ELR (cell line): ENCODE measurements at regions not wholly inside any gene's neighbourhood (a gene's known extent, or its start where the extent isn't known, plus 50 kb on each side); places are given as distances from the start of the nearest gene placed in this dataset.

Experiments
- DNase-seq: peaks from one replicate; pipeline ENCODE4 v3.0.0-alpha.2; 2015; ENCODE audit warnings: low read depth

DNA sequence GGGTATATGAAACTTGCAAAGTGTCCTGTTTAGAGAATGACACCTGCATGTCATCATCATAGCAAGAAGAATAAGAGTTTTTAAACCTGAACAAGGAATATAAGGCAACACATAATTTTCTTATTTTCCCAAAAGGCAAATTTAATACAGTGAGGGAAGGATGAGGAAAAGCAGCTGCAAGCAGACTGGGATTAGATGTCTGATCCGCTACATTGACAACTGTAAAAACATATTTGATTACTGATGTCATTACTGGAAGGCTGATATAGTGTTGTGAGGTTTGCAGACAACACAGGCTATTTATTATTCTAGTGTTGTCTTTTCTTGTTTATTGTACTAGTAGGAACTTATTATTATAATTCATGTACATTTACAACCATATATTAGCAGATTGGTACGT, 528.7 kb downstream of the ZIC1 start:
- DNase-seq, result no peak

DNA sequence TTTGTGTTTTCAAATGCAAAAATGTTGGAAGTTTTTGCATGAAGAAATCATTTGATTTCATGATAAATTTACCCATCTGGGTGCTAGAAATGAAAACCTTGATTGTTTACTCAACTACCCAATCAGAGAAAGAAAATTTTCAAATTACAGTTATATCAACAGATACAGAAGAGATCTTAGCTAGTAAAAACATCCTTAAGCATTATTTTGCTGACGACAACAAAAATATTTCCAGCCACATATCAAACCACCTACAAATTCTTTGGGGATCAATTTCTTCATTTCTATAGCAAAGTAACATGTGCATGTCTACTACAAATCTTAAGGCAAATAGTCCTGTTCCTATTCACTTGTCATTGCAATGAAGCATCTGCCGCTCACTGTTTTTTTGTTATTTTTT, 530.3 kb downstream of the ZIC1 start:
- no peak for DNase-seq

DNA sequence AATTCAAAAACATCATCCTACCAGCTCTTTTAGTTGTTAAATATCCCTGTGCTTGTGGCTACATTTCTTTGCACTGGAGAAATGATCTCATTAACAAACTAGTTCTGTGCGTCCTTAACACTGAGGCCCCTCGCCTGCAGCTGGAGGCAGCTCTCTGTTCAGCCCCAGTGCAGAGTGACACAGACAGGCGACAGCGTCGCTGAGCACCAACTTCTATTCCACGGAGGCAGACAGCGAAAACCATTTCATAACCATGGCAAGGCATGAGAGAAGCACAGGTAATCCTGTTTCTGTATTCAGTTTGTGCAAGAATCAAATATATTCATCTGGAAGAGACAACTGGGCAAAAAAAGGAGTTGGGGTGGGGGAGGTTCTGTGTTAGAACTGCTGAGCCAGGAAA, 530.7 kb downstream of the ZIC1 start:
- DNase-seq, result no peak

DNA sequence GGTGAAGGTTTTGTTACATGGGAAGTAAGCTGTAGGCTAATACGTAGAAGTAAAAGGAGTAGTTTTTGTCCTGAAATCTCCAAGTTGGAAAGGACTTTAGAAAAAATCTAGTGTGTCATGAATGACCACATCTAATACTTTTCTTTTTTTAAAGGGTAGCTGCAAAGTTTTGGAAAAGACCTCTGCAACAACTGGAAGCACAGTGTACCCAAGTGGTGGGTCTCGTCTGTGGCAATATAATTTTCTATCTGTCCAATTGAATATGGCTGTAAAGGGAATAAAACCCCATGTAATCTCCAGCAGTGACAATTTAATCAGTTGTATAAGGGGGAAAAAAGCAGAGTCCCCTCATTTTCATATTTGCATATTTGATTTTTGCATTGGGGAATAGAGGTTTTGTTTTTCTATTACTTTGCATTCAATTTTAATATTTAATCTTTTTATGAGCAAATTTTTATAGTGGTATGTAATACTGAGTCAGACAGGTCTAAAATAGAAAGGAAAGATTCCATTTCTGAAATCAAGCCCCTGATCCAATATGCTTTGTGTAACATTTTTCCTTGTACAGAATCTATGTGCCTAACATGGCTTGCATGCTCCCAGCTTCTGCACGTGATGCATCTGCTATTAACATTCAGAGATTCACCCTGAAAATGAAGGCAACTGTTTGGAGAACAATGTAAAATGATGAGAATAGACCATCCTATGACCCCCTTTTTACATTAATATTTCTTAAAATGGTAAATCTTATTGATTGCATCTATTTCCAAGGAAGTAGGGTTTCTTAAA, 531.4 kb downstream of the ZIC1 start:
- DNase-seq, result no peak

DNA sequence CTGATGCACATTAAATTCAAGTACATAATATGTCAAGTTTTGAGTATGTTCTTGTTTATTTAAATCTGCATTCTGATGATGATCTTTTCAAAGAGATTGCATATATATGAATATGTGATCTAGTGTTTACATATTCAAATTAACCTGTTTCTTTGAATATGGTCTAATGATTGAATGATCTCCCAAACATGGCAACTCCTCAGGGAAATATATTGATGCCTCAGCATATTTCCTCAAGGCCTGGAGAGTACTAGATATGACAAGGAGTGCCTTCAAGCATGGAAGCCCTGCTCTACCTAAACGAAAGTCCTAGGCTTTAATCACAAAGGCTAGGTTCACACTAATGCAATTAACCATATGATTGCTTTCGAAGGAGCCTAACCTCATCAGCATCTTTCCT, 532.8 kb downstream of the ZIC1 start:
- DNase-seq, result no peak

DNA sequence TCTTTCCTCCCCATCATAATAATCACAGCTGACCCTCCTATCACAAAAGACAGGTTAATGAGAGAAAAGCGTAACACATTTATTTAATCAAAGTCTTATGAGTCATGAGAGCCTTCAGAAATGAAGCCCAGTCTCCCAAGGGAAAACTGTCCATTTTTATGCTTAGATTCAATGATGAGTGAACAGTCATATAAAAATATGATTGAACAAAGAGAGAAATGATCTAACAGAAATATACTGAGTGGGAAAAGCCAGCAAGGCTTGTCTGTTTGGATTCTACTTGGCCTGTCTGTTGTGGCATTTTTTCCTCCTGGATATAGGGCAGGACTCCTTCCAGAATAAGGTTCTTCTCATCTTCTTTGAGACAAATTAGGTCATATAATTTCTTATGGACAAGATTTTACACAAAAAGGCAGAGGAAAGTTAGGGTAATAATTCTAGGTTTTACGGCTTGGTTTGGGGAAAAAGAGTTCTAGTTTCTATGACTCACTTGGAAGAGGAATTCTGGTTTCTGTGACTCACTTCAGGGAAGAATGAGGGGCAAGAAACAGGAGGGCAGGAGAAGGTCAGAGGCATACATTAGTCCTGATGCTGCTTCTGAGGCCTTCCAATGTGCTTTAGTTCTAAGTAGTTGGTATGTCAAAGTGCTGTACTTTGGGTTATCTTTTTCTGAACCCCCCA, 534.2 kb downstream of the ZIC1 start:
- peak; percentile 95 for DNase-seq

DNA sequence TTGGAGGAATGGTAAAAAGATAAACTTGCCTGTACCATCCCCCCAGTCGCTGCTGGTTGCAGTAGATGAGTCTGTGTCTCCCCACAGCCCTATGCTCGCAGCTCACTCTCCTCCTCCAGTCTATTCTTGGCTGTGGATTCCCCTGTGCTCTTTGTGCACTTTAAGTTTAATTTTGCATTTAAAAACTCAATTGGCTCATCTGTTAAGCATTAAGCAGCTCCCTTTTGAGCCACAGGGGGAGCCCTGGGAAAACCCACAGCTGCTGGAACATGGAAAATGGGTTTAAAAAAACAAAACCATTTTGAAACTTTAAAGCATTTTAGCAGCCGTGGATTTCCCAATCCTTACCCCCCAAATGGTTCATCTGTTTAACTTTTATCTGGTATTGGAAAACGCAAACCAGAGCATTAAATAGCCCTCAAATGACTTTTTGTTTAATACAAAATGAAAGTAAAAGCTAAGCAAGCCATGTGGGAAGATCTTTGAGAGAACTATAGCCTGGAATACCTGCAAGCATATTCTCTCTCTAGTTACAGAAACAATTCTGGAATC, 536.9 kb downstream of the ZIC1 start:
- peak; percentile 86 for DNase-seq

DNA sequence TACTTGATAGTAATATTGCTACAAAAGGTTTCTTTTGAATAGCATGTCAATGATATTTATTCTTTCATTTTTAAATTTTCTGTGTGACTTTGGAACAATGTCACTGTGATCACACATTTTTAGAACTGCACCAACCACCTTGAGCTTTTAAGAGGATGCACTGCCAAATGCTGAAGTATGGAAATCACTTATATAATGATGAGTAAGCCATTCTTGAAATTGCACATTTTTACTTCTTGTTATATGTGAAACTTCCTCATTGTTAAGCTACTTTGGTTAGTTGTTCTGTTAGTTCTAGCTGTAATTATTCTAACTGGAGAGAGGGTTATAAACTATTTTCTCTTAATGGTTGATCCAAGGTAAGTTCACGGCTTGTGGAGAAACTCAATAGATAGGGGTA, 547.5 kb downstream of the ZIC1 start:
- no peak for DNase-seq

DNA sequence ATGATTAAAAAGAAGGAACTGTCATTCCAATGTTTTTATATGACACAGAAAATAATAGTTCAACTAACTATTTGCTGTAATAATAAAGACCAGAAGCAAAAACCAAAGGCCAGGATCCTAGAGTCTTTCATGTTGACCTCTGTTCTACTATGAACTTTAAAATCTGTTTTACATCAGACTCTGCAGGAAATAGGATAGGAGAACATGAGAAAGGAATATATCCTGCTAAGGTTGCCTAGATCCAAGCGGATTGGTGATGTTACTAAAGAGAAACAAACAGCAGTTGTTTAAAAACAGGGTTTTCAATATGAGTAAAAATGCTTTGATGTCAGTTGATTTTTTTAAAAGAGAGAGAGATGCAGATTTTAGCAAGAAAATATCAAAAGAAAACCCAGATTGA, 549.6 kb downstream of the ZIC1 start:
- DNase-seq, result no peak

DNA sequence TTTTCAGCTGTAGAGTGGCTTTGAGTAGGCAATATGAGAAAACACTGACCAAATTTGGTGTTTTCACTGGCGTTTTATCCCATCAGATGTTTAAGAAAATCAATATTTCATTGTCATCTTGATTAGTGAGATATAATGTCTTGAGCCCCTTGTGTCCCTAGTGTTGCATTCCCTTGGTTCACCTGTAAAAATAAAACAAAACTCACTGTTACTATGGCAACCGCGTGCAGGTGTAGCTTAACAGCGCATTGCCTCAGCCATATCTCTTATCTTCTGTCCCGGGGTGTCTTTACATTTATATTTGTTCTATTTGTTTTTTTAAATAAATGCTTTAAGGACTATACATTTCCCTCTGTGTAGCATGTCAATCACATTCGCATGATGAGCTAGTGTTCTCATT, 551.6 kb downstream of the ZIC1 start:
- no peak for DNase-seq

DNA sequence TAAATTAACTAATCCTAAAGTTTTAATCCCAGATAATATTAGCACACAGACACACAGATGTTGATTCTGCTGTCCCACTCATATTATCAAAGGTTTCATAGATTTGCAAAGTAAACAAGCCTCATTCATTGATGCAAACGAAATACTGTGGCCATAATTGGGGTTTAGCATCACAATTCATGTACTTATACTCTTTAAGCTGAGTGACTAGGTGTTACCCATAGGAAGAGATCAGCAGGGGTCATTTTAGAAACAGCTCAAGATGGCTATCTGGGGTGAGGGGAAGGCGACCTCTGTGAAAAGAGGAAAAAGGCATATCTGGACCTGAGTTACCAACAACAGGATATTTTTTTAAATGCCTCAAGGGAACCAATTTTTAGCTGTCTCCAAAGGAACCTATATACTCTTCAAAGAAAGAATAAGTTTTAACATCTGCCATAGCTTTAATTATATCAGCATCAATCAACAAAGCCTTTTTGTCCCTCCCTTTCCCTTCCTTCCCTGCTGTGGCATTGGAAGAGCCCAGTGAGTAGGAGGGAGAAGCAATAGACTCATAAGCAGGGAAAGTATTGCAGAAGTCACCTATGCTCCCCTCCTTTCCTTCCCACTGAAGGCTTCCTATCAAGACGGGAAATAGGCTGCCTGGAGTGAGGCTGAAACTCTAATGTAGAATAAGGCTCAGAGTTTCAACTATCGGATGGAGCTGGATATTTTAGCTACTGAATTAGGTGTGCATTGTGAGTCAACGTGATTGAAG, 553.4 kb downstream of the ZIC1 start:
- no peak for DNase-seq

DNA sequence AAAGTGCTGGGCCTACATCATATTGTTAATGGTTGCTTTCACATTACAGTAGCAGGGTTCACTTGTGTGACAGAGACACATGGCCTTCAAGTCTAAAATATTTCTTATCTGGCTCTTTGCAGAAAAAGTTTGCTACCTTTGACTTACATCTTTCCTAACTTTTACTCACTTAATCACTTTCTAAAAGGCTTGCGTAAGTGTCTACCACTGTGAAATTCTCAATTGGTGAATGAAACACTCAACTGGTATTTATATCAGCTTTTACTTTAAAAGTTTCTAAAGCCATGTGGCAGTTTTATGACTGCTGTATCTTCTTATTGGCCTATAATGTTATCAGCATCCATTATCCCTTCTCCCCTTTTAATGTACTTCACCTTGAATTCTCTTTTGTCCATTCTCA, 554.5 kb downstream of the ZIC1 start:
- no peak for DNase-seq

DNA sequence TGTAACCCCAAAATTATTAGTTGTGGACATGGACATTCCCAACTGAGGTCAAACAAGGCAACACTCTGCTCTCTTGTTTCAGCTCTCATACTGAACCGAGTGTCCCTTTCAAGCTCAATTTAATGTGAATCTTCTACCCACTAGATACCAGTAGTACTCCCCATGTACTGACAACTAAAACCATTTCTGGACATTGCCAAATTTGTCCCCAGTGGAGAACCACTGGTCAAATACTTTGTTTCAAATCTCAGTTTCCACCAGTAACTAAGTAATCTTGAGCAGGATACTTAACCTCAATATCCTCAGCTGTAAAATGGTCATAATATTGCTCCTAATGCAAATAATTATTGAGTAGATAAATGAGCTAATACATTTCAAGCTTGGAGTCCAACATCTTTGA, 566.0 kb downstream of the ZIC1 start:
- DNase-seq, result no peak

DNA sequence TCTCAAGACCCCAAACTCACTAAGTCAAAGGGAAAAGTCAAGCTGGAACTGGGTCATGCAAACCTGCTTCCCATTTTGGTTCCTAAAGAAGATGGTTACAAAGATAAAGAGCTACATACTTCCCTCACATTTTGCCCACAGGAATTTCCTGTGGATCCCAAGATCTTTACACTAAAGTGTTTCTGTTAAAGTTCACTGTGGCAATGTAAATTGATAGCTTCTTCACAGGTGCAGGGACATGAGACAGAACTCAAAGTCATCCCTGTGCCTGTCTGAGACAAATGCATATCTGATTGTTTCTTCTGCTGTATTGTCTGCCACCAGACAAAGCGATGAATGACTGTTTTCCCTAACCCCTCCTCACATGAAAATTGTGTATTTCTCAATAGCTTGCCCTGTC, 567.8 kb downstream of the ZIC1 start:
- peak; percentile 12 for DNase-seq

DNA sequence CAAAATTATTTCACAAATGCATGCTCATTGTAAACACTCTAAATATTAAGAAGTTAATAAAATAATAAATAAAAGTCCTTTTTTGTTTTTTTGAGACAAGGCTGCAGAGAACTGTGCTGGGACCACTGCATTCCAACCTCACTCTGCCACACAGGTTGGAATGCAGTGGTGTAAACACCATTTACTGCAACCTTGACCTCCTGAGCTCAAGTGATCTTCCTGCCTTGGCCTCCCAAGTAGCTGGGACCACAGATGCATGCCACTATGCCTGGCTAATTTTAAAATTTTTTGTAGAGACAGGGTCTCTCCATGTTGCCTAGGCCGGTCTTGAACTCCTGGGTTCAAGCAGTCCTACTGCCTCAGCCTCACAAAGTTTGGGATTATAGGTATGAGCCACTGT, 578.4 kb downstream of the ZIC1 start:
- DNase-seq, result no peak

DNA sequence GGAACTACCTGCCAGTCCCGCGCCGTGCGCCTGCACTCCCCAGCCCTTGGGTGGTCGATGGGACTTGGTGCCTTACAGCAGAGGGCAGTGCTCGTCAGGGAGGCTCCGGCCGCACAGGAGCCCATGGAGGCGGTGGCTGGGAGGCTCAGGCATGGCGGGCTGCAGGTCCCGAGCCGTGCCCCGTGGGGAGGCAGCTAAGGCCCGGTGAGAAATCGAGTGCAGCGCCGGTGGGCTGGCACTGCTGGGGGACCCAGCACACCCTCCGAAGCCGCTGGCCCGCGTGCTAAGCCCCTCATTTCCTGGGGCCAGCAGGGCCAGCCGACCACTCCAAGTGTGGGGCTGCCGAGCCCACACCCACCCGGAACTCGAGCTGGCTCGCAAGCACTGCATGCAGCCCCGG, 580.2 kb downstream of the ZIC1 start:
- DNase-seq, result no peak

DNA sequence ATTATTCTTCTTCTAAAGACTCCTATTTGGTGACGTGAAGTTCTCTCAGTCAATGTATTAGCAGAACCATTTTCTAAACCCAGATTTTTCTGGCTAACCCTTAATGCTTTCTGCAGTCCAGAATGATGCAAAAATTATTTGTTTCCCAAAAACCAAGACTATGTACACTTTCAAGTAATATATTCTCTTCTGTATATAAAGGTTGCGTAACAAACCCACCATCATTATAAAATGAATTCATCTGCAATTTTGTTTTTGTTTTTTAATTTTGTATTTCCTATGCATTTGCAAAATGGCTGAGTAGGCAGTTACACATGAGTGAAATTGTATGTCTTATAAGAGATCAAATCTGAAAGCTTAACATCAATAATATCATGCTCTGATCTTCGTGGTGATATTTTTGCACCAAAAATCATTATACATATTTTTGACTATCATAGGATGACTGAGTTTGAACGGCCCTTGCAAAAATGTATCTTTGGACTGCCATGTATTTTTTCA, 593.6 kb downstream of the ZIC1 start:
- no peak for DNase-seq

DNA sequence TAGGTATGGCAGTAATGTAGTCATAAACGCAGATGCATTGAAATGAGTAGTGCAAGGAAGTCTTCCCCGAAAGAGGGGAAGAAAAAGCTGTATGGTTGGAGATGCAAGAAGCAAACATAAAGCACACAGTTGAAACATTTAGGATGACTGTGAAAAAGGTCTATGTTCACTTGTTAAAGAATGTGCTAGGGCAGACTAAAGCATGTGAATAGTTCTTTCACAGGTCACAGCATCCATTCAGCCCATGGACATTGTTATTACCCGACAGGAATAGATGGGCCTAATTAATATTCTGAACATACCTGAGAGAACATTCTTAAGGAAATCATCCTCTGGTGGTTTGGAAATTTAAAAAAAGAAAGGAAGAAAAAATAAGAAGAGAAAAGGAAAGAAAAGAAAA, 595.2 kb downstream of the ZIC1 start:
- DNase-seq, result no peak

DNA sequence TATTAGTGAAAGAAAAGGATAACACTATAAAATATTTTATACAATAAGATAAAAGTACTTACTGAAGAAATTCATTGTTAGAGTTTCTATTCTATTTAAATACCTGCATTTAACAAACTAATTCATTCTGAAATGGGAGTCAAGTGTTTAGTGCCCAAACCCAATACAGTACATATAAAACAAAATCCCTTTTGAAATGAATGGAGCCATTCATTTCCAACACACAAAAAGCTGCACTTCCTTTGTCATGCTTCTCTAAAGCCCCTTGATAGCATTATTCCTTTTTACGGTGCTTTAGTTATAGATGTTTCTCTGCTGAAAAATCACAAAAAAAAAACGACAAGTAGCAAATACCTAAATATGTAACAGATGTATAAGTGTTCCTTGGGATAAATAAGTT, 596.3 kb downstream of the ZIC1 start:
- no peak for DNase-seq

DNA sequence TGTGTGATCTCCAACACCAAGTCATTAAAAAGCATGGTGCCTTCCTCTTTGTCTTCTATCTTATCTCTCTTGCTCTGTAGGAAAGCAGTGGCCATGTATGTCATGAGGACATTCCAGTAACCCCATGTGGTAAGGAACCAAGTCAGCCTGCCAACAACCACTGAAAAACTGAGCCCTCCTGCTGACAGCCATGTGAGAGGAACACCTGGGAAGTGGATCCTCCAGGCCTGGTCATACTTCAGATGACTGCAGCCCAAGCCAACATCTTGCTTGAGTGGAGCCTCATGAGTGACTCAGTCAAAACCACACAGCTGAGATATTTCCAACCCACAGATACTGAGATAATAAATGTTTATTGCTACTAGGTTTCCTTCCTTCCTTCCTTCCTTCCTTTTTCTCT, 597.3 kb downstream of the ZIC1 start:
- peak; percentile 80 for DNase-seq

DNA sequence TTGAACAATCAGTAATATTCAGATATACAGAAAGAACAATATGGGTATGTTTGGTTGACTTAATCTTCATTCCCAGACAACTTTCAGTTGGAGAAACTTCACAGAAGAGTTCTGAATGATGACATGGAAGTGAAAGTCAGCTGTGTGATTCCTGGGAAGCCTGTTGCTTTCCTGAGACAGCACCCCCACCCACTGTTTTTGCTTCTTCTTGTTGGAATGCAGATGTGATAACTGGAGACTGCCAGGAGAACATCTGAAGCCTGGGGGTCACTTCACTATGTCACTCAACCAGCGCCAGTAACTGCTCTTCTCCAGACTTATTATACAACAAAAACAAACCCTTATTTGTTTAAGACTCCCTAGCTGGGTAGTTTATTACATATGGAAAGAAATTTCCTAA, 599.4 kb downstream of the ZIC1 start:
- DNase-seq, result no peak

DNA sequence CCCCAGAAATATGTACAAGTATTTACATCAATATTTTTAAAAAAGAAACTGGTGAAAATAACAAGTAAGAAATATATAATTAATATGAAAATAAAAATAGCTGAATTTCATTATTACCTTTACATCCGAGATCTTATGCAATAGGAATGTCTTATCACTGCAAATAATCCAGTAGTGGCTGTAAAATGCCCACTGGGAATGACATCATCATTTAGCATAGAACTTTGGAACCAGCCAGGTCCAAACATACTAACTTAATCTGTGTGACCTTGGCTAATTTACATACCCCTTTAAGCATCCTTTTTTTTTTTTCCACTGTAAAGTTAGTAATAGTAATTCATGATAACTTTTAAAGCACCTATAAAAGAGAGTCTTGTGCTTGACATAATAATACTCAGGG, 611.7 kb downstream of the ZIC1 start:
- peak; percentile 24 for DNase-seq

DNA sequence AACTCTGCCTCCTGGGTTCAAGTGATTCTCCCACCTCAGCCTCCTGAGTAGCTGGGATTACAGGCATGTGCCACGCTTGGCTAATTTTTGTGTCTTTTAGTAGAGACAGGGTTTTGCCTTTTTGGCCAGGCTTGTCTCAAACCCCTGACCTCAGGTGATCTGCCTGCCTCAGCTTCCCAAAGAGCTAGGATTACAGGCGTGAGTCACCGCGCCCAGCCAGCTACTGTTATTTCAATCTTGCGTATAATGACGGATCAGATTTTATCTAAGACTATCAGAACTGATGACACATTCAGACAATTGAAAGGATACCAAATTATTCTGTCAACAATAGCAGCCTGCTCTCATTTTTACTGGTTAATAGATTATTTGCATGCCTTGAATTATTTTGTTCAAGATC, 612.2 kb downstream of the ZIC1 start:
- peak; percentile 80 for DNase-seq
